K562 (cell line): ENCODE measurements at regions not wholly inside any gene's neighbourhood (a gene's known extent, or its start where the extent isn't known, plus 50 kb on each side); places are given as distances from the start of the nearest gene placed in this dataset.

ENCODE experiments used
- ATAC-seq: fragments of 200-7000 bp; cut with Tn5 transposase; 3 replicates; pipeline ENCODE4 v1.9.1; 2020; ENCODE audit warnings: moderate library complexity
- BruUV-seq: library from RNA; stranded (reverse); fragments of 400-500 nt; replicated peaks from 2 replicates; lab custom pipeline; 2021; lab: Mats Ljungman, UMichigan
- CTCF ChIA-PET: fragments of 300-600 bp; formaldehyde crosslinking; extraction: SDS; loops from one replicate; lab custom pipeline; 2021; ENCODE audit warnings: low intra/inter-chr PET ratio; lab: Yijun Ruan, JAX
- POLR2A ChIA-PET: fragments of 300-600, 350-650 bp; sonication (Branson Sonifier 250); formaldehyde crosslinking; extraction: SDS; loops from one replicate; lab custom pipeline; 2021; ENCODE audit warnings: antibody characterized with exemption, inconsistent platforms; lab: Yijun Ruan, JAX
- DNase-seq, 4 experiments: peaks; one replicate each; pipeline versions ENCODE4 v3.0.0 to v3.0.0-alpha.2; 2011 to 2018; ENCODE audit warnings: low spot score in 3 of 4, mixed read lengths in 3 of 4; ENCODE audit errors: extremely low read depth in 1 of 4
- FAIRE-seq: peaks from 2 replicates; lab custom pipeline; 2011; peaks lifted over from hg19 to GRCh38; lab: Jason Lieb, UNC
- H2AFZ ChIP-seq: 2 replicates; pipeline ENCODE4 v1.6.0; 2011; ENCODE audit warnings: low read depth, low read length, control low read depth, inconsistent platforms
- H3K27ac ChIP-seq: fragments of 200-600 bp; 3 replicates; pipeline ENCODE4 v1.8.0; 2011; ENCODE audit warnings: low read depth, mild to moderate bottlenecking, control low read depth, inconsistent platforms, low read length, moderate library complexity, mixed read lengths; ENCODE audit errors: extremely low read depth
- H3K27me3 ChIP-seq, 2 experiments: fragments of 300-600 bp in 1 of 2; 2 replicates in 1 of 2; 3 replicates in 1 of 2; pipeline versions ENCODE4 v1.6.0 to v1.8.0; 2011; ENCODE audit warnings: inconsistent platforms in 2 of 2, low read length in 2 of 2, mild to moderate bottlenecking in 1 of 2, mixed read lengths in 1 of 2, moderate library complexity in 1 of 2; ENCODE audit not compliant: control insufficient read depth in 2 of 2, insufficient read depth in 2 of 2
- H3K36me3 ChIP-seq: fragments of 300-600 bp; 3 replicates; pipeline ENCODE4 v1.8.0; 2011; ENCODE audit warnings: mild to moderate bottlenecking, low read length, inconsistent platforms; ENCODE audit not compliant: control insufficient read depth, insufficient read depth
- H3K4me1 ChIP-seq, 2 experiments: fragments of 200-600 bp in 1 of 2; replicated peaks in 1 of 2; 2 replicates in 1 of 2; 3 replicates in 1 of 2; pipeline versions ENCODE4 v1.5.1 to v1.8.0; 2011; ENCODE audit warnings: inconsistent platforms in 2 of 2, low read length in 2 of 2, mild to moderate bottlenecking in 1 of 2, mixed read lengths in 1 of 2, moderate library complexity in 1 of 2; ENCODE audit not compliant: control insufficient read depth in 2 of 2, insufficient read depth in 2 of 2
- H3K4me2 ChIP-seq: 2 replicates; pipeline ENCODE4 v1.6.1; 2011; ENCODE audit warnings: low read length, control low read depth, inconsistent platforms, mixed read lengths; ENCODE audit not compliant: insufficient read depth
- H3K4me3 ChIP-seq: fragments of 200-600 bp; sonication (generic), shearing (Covaris generic); 2 replicates; pipeline ENCODE4 v1.5.1; 2016; ENCODE audit warnings: control low read depth, inconsistent platforms
- H3K79me2 ChIP-seq: fragments of 200-600 bp; 3 replicates; pipeline ENCODE4 v1.8.0; 2011; ENCODE audit warnings: low read length, inconsistent platforms; ENCODE audit not compliant: control insufficient read depth, insufficient read depth
- H3K9ac ChIP-seq, 2 experiments: 2 replicates each; pipeline versions ENCODE4 v1.6.0 to v1.6.1; 2011; ENCODE audit warnings: low read depth in 2 of 2, low read length in 2 of 2, control low read depth in 1 of 2, inconsistent platforms in 1 of 2, mild to moderate bottlenecking in 1 of 2, mixed read lengths in 1 of 2; ENCODE audit not compliant: insufficient read depth in 1 of 2
- H3K9me1 ChIP-seq: one replicate; pipeline ENCODE4 v1.6.0; 2011; ENCODE audit warnings: inconsistent platforms, mild to moderate bottlenecking, low read length, moderate library complexity; ENCODE audit not compliant: control insufficient read depth, insufficient read depth
- H3K9me3 ChIP-seq: replicated peaks from 2 replicates; pipeline ENCODE4 v1.5.1; 2011; ENCODE audit warnings: low read depth, low read length, inconsistent platforms; ENCODE audit not compliant: control insufficient read depth, insufficient read depth
- H4K20me1 ChIP-seq: replicated peaks from 2 replicates; pipeline ENCODE4 v1.6.1; 2011; ENCODE audit warnings: low read length, inconsistent platforms, mixed read lengths; ENCODE audit not compliant: control insufficient read depth, insufficient read depth
- E4F1 ChIP-seq: fragments of 250-450 bp; sonication (Bioruptor Pico); IDR thresholded peaks from 2 replicates; pipeline ENCODE4 v1.5.0; 2021; ENCODE audit warnings: mild to moderate bottlenecking, borderline replicate concordance
- HNRNPL ChIP-seq: fragments of 200-400 bp; formaldehyde crosslinking; IDR thresholded peaks from 2 replicates; pipeline ENCODE4 v1.6.1; 2017; ENCODE audit warnings: low read depth, mild to moderate bottlenecking, low read length
- IFI16 ChIP-seq: fragments of 250-450 bp; sonication (Bioruptor Pico); IDR thresholded peaks from 2 replicates; pipeline ENCODE4 v2.1.2; 2022; ENCODE audit warnings: mild to moderate bottlenecking, inconsistent platforms
- IRF2 ChIP-seq: sonication (generic); formaldehyde crosslinking; IDR thresholded peaks from 2 replicates; pipeline ENCODE4 v1.8.1; 2022; ENCODE audit warnings: mild to moderate bottlenecking, missing genetic modification reagents
- IRF9 ChIP-seq: fragments of 450-650 bp; IDR thresholded peaks from 2 replicates; pipeline ENCODE4 v1.6.1; 2016; ENCODE audit warnings: missing biosample characterization, missing genetic modification characterization
- KLF13 ChIP-seq: fragments of 450-650 bp; IDR thresholded peaks from 2 replicates; pipeline ENCODE4 v1.6.1; 2016; ENCODE audit warnings: missing genetic modification characterization, low read depth, mild to moderate bottlenecking, missing compliant biosample characterization, moderate library complexity, borderline replicate concordance
- MAZ ChIP-seq, 2 experiments: fragments of 450-650 bp in 1 of 2; sonication (generic) in 1 of 2; formaldehyde crosslinking; IDR thresholded peaks in 1 of 2; conservative IDR thresholded peaks in 1 of 2; 2 replicates each; pipeline versions ENCODE4 v1.4.0 to v1.5.0; 2020; ENCODE audit warnings: mild to moderate bottlenecking in 1 of 2, missing genetic modification reagents in 1 of 2
- POLR2AphosphoS2 ChIP-seq: IDR thresholded peaks from 2 replicates; pipeline ENCODE4 v1.6.1; 2012; ENCODE audit warnings: low read length, improper control_type of control experiment
- PREB ChIP-seq: sonication (generic); formaldehyde crosslinking; IDR thresholded peaks from 2 replicates; pipeline ENCODE4 v1.8.1; 2023; ENCODE audit warnings: mild to moderate bottlenecking, missing genetic modification reagents
- THRAP3 ChIP-seq: fragments of 450-650 bp; IDR thresholded peaks from 2 replicates; pipeline ENCODE4 v1.6.1; 2016; ENCODE audit warnings: mild to moderate bottlenecking, inconsistent platforms, borderline replicate concordance
- ZC3H8 ChIP-seq: fragments of 450-650 bp; IDR thresholded peaks from 2 replicates; pipeline ENCODE4 v1.6.1; 2017
- ZNF239 ChIP-seq: fragments of 250-450 bp; sonication (Bioruptor Pico); IDR thresholded peaks from 2 replicates; pipeline ENCODE4 v1.4.0; 2020; ENCODE audit warnings: mild to moderate bottlenecking
- ZNF57 ChIP-seq: fragments of 450-650 bp; formaldehyde crosslinking; IDR thresholded peaks from 2 replicates; pipeline ENCODE4 v1.4.0; 2020; ENCODE audit warnings: mild to moderate bottlenecking, moderate library complexity
- ZNF707 ChIP-seq: fragments of 250-450 bp; sonication (Bioruptor Pico); conservative IDR thresholded peaks from 2 replicates; pipeline ENCODE4 v1.8.0; 2022; ENCODE audit warnings: inconsistent platforms, mild to moderate bottlenecking, moderate library complexity
- ZNF79 ChIP-seq: fragments of 250-450 bp; sonication (Bioruptor Pico); IDR thresholded peaks from 2 replicates; pipeline ENCODE4 v1.4.0; 2020; ENCODE audit warnings: low read depth, mild to moderate bottlenecking, moderate library complexity
- whole genome bisulfite sequencing: fragments of 100-300 bp; shearing (Covaris generic); methylation state at CpG from one replicate; pipeline ENCODE4 v1.1.6; 2016; ENCODE audit warnings: low coverage, mixed read lengths; ENCODE audit not compliant: insufficient coverage; ENCODE audit errors: missing lambda C conversion rate; 5-methylcytosine and 5-hydroxymethylcytosine counted together
- in situ Hi-C: fragments of 300-500 bp; cut with MboI; formaldehyde crosslinking; loops from 4 replicates; pipeline ENCODE4 v1.15.0; 2018; ENCODE audit warnings: inconsistent platforms, mixed read lengths
- intact Hi-C: fragments of 100-400 bp; cut with micrococcal nuclease; formaldehyde crosslinking; loops from 2 replicates; pipeline ENCODE4 v1.14.2; 2022
- TF ChIP-seq, protein P1 (sequence below): fragments of 450-650 bp; formaldehyde crosslinking; IDR thresholded peaks from 2 replicates; pipeline ENCODE4 v1.4.0; 2020; ENCODE audit warnings: mild to moderate bottlenecking, moderate library complexity

DNA sequence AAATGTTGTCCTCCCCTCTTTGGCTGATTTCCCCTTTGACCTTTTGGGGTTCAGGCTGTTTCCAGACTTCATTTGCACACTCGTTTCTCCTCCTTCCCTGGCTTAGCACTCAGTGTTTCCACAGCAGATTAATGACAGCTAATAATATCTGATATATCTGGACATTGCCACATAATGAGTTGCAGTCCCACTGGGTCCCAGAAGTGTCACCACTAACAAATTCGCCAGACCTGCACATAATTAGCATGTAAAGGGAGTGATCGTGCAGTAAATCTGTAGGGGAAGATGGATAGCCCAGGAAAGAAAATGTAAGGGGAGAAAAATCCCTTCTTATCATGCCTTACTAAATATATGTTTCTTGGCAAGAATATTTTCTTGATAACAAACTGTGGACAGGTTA lies 922.1 kb downstream of the TFAP2A start:
- ATAC-seq, result no peak
- Histone ChIP-seq H3K4me3 (no peak overlapping the region), H3K9me1 (no peaks in the 10 kb centered on the region), H3K27me3 (no peaks in the 10 kb centered on the region), H2AFZ (no peak overlapping the region), H3K9me3 (no peaks in the 10 kb centered on the region), H3K27ac (no peak overlapping the region), H3K4me1 (no peaks in the 10 kb centered on the region), H3K79me2 (no peaks in the 10 kb centered on the region), H3K9ac (no peak overlapping the region), H4K20me1 (no peaks in the 10 kb centered on the region), H3K36me3 (no peaks in the 10 kb centered on the region), H3K4me2 (no peak overlapping the region)
- ChIA-PET POLR2A (interaction anchor here (0.5 kb wide), 1 partner anchor 331 kb away, joined by 3 read pairs; no protein-coding TSS in a partner anchor), CTCF (no interaction called here)
- FAIRE-seq, result no peak
- TF ChIP-seq POLR2AphosphoS2 (no peak), IRF2 (CRISPR knock-in tag) (no peak), E4F1 (CRISPR knock-in tag) (no peak), IRF9 (tag) (no peak), THRAP3 (no peak), ZNF57 (CRISPR knock-in tag) (no peak), HNRNPL (no peak), ZC3H8 (no peak), ZNF79 (CRISPR knock-in tag) (no peak), KLF13 (tag) (no peak), ZNF707 (CRISPR knock-in tag) (no peak), PREB (no peak), MAZ (CRISPR knock-in tag; conservative IDR thresholded peaks at IDR 0.05 in 1 of 2, IDR thresholded peaks at IDR 0.05 in 1 of 2) (no peak), IFI16 (CRISPR knock-in tag) (no peak), ZNF239 (CRISPR knock-in tag) (no peak)
- TF ChIP-seq, protein P1, sequence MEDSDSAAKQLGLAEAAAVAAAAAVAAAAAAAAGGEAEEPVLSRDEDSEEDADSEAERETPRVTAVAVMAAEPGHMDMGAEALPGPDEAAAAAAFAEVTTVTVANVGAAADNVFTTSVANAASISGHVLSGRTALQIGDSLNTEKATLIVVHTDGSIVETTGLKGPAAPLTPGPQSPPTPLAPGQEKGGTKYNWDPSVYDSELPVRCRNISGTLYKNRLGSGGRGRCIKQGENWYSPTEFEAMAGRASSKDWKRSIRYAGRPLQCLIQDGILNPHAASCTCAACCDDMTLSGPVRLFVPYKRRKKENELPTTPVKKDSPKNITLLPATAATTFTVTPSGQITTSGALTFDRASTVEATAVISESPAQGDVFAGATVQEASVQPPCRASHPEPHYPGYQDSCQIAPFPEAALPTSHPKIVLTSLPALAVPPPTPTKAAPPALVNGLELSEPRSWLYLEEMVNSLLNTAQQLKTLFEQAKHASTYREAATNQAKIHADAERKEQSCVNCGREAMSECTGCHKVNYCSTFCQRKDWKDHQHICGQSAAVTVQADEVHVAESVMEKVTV (CRISPR knock-in tag), result no peak
- intact Hi-C loops (no loop called here), in situ Hi-C loops (no loop called here)
- BruUV-seq, result no TSS peak
- DNase-seq, result no peak
- 0% methylated on average over 3 of the region's 3 CpGs for WGBS
